Mucosa of gallbladder (tissue), 1 donor: ENCODE measurements at regions not wholly inside any gene's neighbourhood (a gene's known extent, or its start where the extent isn't known, plus 50 kb on each side); places are given as distances from the start of the nearest gene placed in this dataset.

Experiments
- DNase-seq: peaks from one replicate; pipeline ENCODE4 v3.0.0-alpha.2; 2020; ENCODE audit warnings: low spot score
- donor health status: DM: no; HTN: no; CAD: no.

DNA sequence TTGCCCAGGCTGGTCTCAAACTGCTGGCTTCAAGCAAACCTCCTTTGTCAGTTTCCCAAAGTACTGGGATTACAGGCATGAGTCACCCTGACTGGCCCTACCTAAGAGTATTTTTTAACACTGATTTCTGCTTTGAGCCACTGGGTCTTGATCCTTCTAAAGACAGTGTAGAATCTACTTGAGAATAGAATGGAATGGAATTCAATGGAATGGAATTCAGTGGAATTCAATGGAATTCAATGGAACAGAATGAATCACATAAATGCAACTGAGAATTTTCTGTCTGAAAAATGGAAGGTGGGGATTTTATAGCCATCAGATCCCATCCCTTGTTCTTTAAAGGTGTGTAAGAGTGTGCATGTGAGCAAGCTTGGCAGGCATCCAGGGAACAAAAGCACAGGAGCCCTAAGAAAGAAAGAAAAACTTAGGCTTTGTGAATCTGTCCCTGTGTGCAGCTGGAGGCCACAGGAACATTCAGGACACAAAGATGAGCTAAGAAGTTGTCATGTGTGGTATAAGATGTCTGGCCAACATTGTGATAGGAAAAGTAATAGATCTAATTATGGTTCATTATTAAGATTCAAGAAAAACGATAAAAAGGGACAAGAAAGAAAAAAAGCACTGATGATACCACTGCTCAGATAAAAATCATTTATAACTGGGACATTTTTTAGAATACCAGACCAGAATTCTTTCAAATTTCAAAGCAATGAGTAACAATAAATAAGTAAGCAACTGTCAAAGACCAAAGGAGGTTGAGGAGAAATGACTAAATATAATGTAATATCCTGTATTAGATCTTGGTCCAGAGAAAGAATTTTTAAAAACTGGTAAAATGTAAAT is 681.0 kb upstream of the GJE1 start:
- no peak for DNase-seq

DNA sequence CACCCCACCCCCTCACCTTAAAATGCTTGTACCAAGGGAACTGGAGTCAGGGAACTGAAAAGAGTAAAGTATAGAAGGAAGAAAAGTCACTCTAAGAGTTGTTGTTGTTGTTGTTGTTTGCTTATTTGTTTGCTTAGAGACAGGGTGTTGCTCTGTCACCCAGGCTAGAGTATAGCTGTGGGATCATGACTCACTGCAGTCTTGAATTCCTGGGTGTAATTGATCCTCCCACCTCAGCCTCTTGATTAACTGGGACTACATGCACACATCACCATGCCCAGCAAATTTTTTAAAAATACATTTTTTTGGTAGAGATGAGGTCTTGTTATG is 681.6 kb upstream of the GJE1 start:
- DNase-seq: no peak

DNA sequence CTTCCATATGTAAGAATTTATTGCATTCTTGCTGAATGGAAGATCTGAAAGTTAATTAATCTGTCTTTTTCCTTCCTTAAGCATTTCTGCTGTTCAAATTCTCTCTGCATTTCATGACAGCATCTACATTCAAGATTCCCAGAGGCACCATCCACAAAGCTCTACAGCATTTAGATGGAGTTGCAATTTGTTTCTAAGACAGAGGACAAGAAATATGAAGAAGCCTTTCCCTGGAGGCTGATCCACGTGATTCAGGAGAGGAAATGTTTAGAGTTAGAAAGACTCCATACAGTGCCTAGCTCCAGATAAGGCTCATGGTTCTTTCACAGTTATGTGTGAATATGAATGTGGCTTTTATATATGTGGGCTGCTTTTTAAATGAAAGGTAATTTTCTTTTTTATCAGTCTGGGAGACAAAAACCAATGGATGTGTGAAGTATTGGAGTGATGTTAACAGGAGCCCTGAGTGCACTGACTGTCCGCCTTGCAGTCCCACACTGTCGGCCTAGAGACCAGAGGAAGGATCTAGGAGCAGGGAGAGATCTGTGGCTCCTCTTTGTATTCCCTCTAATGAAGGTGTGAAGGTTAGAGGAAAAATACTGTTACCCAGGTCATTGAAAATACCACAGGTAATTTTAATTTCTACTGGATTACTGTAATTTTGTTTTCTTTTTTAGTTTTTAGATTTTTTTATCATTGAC is 686.6 kb upstream of the GJE1 start:
- DNase-seq: no peak

DNA sequence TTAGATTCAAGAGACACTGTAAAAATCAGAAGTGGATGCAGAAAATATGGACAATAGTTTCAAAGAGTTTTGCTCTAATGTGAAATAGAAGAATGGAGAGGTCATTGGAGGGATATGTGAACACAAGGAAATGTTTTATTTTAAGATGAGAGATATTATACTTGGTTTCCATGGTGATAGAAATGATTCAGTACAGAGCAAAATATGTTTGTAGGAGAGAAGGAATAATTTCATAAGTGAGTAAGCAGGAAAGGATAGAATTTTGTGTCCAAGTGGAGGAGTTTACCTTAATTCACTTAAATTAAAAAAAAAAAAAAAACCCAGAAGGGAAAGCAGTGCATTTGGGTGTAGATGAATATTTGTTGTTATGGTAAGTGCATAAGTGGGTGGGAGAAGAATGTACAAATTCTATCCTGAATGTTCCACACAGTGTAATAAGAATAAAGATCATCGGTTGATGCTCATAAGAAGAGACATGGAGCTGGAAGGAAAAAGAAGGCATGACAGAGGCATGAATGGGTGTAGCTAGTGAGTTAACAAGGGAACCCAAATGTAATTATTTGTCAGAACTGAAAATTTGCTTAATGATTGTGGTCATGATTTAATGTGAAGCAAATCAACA is 688.9 kb upstream of the GJE1 start:
- no peak for DNase-seq

DNA sequence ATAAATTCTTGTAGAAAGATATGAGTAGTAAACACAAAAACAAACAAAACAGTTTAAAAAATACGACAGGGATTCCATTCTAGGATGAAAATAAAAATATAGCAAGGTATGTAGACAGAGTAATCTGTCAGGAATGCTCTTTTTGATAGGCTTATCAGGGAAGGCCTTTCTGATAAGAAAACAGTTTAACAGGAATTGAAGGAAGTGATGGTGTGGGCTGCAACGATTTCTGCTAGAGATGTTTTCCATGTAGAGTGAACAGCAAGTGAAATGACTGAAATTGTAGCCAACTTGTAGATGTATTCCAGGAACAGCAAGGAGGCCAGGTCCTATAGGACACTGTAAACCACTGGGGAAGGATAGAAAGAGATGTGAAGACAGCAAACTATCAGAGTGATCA is 689.7 kb upstream of the GJE1 start:
- DNase-seq: no peak

DNA sequence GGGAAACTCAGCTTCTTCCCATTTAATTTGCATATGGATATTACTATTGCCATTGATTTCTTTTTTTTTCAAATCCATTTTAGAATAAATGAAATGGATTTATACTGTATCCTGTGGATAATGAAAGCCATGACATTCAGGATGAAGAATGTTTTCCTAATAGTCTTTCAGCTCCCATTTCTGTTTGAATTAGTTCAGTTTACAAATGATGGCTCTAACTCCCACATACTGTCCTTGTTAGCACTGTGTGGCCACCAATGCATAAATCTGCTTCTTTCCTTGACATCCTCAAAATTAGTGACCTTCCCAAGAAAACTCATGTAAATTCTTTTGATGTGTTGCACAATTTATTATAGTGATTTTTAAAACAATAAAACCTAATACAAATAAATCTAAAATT is 693.2 kb upstream of the GJE1 start:
- no peak for DNase-seq

DNA sequence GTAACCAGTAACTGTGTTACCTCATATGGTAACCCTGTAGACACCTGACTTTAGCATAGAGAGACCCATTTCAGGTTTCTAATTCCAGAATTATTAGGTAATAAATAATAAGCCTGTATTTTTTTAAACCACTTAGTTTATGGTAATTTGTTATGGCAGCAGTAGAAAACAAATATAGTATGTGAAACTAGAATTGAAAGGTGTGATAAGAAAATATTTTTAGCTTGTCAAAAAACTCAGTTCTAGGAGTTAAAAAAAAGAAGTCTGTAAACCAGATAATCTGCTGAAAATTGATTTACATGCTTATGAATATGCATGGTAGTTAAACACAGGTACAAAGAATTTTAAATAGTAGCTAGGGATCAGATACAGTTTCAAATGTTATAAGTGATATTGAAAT is 695.0 kb upstream of the GJE1 start:
- no peak for DNase-seq

DNA sequence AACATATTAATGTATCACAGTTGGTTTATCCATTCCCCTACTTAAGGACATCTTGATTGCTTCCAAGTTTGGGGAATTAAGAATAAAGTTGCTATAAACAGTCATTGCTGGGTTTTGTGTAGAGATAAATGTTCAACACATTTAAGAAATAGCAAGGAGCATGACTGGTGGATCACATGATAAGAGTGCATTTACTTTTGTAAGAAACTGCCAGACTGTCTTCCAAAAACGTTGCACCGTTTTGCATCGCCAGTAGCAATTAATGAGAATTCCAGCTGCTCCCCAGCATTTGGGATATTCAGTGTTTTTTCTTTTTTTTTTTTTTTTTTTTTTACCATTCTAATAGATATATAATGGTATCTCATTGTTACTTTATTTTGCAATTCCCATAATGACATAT is 695.7 kb upstream of the GJE1 start:
- DNase-seq: no peak

DNA sequence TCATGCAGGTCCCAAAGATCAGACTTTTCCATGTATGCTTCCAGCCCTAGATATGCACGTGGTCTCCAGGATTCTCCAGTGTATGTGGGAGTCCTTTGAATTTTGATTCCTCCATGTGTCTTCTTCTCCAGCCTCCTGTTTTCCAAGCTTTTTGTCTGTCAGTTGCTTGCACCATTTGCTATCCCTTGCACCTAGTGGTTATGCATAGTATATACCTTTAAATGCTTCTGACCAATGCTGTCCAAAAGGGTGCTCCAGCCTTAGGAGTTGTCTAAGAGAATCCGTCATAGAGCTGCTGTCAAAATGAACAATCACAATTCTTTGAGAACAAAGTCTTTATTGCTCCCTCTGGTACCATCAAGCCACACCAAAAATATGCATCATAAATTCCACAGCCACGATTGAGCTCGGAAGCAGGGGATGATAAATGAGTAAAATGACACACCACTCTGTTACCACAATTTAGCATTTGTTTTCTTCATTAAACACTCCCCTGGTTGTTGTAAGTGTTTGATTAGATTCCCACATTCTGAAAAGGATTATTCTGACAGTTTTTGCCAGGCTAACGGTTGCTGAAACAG is 706.2 kb upstream of the GJE1 start:
- no peak for DNase-seq

DNA sequence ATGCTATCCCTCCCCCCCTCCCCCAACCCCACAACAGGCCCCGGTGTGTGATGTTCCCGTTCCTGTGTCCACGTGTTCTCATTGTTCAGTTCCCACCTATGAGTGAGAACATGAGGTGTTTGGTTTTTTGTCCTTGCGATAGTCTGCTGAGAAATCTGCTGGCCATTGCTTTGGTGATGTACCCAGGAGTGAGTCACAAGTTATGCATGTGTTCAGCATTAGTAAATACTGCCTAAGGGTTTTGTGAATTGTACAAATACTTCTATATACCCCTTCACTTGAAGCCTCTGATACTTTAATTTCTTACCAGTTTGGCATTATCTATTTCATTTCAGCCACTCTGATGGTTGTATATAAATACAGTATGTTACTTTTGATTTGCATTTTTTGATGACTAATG is 711.3 kb upstream of the GJE1 start:
- DNase-seq: no peak

DNA sequence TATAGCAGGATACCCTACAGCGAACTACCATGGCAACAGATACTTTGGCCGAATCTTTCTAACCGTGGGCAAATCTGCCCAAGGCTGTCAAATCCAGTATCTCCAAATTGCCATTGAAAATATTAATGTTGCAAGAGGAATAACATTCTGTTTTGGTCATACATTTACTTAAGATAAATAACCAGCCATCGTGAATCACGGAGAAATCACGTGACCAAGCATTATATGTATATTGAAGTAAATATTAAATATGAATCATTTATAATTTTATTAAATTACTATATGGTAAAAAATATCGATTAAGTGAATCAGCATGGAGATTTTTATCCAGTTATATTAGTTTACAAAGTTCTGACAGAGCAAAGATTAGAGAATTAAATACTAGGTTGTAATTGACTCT is 714.6 kb upstream of the GJE1 start:
- DNase-seq: no peak

DNA sequence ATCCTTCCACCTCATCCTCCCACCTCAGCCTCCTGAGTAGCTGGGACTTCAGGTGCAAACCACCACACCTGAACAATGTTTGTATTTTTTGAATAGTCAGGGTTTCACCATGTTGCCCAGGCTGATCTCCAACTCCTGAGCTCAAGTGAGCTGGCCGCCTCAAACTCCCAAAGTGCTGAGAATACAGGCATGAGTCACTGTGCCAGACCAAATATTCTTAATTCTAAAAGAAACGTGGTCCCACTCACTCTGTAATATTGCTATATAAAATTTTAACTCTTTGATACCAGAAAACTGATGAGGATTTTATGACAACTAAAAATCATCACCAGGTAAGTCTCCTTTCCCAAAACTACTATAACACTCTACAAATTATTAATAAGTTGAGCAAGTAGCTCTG is 716.8 kb upstream of the GJE1 start:
- no peak for DNase-seq

DNA sequence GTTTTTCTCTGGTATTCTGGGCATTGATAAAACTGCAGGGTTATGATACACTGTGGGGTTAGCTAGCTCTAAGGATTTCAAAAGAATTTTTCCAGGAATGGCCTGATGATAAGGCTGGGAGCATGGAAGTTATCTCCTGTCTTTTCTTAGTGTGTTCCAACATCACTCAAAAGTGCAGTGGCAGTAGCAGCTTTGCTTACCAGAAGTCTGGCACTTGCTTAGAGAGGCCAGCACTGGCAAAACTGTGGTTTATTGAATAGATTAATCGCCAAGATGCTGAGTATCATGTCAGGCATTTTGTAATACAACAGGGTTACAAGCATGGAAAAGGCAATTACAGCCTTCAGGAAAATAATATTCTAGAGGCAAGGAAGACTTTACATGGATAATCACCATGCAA is 719.5 kb upstream of the GJE1 start:
- DNase-seq: no peak

DNA sequence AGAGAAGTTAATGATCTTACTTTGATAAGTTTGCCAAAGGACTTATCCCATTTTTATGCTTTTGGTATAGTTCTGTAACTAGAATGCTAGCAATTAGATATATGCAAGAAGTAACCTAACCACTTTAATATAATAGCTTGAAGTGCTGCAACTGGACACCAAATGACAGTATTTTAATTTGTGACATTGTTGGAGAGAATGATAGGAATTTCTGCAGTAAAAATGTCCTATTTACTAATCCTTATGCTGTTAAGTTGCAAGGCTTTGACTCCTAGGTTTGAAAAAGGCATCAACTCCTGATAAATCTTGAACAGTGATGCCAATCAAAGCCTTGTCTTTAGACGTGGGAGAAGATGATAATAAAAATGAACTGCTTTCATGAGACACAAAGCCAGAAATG is 726.0 kb upstream of the GJE1 start:
- DNase-seq: no peak

DNA sequence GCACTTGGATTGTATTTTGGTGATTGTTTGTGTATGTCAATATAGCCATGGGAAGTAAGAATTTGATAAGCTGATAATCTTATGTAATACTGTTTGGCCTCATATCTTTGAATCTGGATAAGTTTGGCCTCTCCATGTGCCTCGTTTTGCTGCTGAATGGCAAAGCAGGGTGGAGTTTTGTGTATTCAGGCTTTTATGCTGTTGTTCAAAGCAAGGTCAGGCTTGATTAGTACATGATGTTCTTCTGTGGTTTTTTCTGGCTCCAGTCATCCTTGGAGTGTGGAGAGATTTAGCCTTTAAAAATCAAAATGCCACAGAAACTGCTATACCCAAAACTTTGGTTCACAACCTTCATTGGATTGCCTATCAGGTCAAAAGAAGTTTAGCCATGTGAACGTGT is 728.9 kb upstream of the GJE1 start:
- no peak for DNase-seq

DNA sequence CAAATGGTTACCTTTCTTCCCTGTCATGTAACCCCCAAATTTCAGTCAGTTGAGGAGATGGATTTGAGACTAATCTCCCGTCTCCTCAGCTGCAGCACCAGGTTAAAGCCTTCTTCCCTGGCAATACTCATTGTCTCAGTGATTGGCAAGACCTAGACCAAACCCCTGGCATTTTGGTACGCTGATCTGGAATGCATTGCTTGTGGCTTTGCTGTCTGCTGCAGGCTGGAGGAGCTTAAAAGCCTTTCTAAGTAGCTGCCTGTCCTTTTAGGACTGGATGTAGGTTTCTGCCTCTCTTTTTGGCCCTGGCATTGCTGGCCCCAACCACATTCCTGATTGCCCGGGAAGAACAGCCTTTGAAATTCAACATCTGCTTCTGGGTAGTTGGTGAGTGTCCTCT is 729.6 kb upstream of the GJE1 start:
- no peak for DNase-seq

DNA sequence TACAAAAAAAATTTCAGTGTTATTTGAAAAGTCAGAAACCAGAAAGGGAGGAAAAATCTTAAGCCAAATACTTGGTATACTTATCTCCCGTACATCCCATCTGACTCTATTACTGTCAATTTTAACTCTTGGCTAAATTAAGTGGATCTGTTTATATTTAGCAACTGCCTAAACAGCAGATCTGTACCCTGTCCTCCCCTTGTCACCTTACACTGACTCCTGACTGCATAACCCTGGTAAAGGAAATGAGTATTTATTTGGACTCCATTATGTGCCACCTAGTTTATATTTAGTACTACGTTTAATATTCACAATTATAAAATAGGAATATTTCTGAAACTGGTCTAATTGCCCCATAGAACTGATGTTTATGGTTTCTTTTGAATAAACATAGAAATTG is 730.2 kb upstream of the GJE1 start:
- DNase-seq: no peak

DNA sequence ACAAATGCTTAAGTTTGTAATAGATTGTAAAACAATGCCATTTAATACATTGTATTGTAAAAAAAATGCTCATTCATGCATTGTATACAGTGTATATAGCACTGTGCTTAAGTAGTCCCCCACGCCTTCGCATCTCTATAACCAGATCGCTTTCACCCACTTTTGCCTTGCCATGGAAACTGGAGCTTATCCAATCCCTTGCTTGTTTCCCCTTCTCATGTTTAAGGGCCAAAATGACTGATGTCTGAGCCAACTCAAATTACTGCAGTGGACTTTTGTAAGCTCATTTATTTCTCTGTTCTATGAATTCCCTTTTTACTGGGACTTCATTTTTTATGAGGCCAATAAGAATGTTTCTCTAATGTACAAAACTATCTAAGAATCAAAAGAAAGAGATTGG is 730.9 kb upstream of the GJE1 start:
- no peak for DNase-seq

DNA sequence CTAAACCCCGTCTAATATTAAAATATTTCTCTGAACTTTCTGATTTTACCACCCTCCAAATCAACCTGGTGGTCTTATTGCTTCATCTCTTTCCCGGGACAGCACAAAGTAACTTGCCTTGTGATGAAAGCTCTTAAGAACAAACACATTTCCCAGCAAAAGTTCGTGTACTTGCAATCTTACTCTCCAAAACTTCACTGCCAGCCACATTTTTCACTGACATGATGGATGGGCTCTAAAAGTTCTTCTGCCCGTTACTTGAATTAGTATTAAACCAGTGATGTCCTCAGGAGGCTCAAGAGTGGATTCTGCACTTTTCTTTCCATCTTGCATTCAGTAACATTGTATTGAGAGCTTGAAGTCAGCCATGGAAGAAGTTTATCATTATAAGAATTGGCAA is 731.6 kb upstream of the GJE1 start:
- DNase-seq: no peak

DNA sequence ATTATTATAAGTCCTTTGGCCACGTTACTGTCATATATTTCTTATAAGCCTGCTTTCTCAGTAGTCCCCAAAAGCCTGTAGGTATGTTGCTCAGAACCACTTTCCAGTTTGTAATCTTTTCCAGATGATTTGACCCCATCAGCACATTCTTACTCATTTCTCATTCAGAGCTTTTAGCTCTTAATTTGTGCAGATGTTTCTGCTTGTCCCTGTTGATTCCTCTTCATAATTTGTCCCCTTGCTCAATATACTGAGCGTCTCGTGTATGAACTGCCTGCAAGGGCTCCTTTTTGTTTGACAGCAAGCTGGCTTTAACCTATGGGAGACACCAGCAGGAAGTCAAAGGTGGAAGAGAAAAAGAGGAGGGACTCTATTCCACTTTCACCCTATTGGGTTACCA is 733.8 kb upstream of the GJE1 start:
- no peak for DNase-seq

DNA sequence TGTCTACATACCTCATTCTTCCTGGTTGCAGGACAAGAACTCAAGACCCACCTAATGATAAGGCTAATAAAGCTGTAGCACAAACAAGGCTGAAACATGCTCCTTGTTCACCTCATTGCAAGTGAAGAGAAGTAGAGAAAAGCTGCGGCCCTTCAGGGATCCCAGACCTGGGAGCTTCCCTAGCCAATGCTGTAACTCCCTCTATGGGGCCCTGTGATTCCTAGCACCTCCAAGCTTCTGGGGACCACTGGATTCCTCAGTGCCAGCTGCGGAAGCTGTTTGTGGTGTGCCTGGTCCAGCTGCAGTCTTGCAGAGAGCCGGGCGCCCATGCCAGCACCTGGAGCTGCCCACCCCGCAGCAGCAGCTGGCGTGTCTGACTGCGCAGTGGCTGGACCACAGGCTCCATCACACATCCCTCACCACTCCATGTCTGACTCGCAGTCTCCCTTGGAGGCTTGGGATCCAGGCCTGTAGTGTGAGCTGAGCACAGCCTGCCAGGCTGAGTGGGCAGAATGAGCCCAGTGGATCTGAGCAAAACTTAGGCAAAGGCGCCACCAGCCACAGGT is 737.2 kb upstream of the GJE1 start:
- DNase-seq: no peak

DNA sequence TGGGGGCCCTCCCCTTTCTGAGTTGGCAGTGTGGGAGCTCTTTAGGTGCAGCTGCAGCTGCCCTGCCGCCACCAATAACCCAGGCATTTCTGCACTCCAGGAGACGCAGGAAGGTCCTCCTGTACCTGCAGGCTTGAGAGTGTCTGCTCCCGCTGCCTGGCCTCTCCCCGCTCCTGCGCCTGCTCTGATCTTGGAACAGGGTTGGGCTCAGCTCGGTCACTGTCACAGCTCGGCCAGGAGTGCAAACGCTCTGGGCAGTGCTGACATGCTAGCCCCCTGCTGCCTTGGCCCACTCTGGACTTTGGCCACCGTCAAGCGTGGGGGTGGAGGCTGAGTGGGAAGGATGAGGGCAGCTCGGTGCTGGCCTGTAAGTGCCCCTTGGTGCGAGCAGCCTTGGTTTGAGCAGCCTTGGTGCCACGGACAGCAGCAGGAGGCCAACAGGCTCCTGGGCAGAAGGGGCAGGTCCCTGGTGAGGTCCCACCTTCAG is 738.1 kb upstream of the GJE1 start:
- DNase-seq: no peak
